Psoas muscle (tissue), 7 donors: ENCODE measurements at regions not wholly inside any gene's neighbourhood (a gene's known extent, or its start where the extent isn't known, plus 50 kb on each side); places are given as distances from the start of the nearest gene placed in this dataset.

ENCODE experiments used
- ATAC-seq, 4 donors: fragments of 200-7000 bp; cut with Tn5 transposase; one replicate each; pipeline ENCODE4 v1.9.1; 2020; ENCODE audit warnings: moderate library complexity in 3 of 4, mild to moderate bottlenecking in 2 of 4
- DNase-seq, 2 donors: peaks; one replicate each; pipeline ENCODE4 v3.0.0-alpha.2; 2020
- H3K27ac ChIP-seq: fragments of 200-600 bp; one replicate; pipeline ENCODE4 v1.8.0; 2022
- H3K27me3 ChIP-seq, 3 donors: fragments of 200-600 bp in 1 of 3; one replicate each; pipeline versions ENCODE4 v1.6.1 to v1.8.0; 2013 to 2022; ENCODE audit warnings: low read length in 2 of 3, mild to moderate bottlenecking in 2 of 3, moderate library complexity in 1 of 3; ENCODE audit not compliant: insufficient read depth in 3 of 3
- H3K36me3 ChIP-seq, 2 donors: fragments of 200-600 bp in 1 of 2; one replicate each; pipeline versions ENCODE4 v1.6.1 to v1.8.0; 2013 to 2022; ENCODE audit warnings: low read depth in 1 of 2, mild to moderate bottlenecking in 1 of 2, moderate library complexity in 1 of 2; ENCODE audit not compliant: insufficient read depth in 1 of 2
- H3K4me1 ChIP-seq: fragments of 200-600 bp; one replicate; pipeline ENCODE4 v1.8.0; 2022
- H3K4me3 ChIP-seq: fragments of 200-600 bp; one replicate; pipeline ENCODE4 v1.8.0; 2022; ENCODE audit warnings: mild to moderate bottlenecking
- H3K9me3 ChIP-seq: fragments of 200-600 bp; one replicate; pipeline ENCODE4 v1.8.0; 2022
- WGBS, 3 donors: extraction: QIAGEN DNeasy Blood & Tissue Kit; methylation state at CpG; one replicate each; pipeline versions ENCODE4 v1.1.6 to v1.1.7; 2013; 5-methylcytosine and 5-hydroxymethylcytosine counted together
- intact Hi-C, 2 donors: fragments of 100-400 bp; cut with DNase I; formaldehyde crosslinking; loops; one replicate each; pipeline versions ENCODE4 v1.11.0 to v1.14.2; 2022
- TF ChIP-seq, protein P1 (sequence below): fragments of 200-600 bp; IDR thresholded peaks from one replicate; pipeline ENCODE4 v1.8.0; 2022; ENCODE audit warnings: antibody characterized with exemption
- donor health status: healthy with polysubstance abuse.
- donor health status: DM: no; HTN: no; CAD: no; lungs with moderate emphysema.
- donor health status: Bipolar disorder and iron deficiency.
- donor health status: healthy.
- donor health status: DM: yes; HTN: yes; CAD: no.
- donor health status: DM: no; HTN: no; CAD: no.
- donor health status: DM: yes; HTN: yes; CAD: no.

DNA sequence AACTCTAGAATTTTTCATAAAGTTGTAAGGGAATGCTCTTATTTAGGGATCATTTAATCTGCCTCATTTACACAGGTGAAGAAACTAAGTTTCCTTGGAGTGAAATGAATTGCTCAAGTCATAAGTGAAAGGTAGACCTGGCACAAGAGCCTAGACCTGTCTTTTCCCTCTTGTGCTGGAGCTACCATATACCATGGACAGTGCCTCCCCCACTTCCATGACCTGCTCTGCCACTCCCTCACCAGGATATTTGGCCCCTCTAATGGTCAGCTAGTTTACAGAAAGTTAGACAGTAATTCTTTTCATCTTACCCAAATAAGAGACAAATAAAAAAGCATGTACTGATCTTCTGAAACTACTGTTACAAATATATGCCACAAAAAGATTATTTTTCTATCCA is 105.5 kb upstream of the ACO1 start:
- DNase-seq (no peak), ATAC-seq (no peak)
- TF ChIP-seq, protein P1, sequence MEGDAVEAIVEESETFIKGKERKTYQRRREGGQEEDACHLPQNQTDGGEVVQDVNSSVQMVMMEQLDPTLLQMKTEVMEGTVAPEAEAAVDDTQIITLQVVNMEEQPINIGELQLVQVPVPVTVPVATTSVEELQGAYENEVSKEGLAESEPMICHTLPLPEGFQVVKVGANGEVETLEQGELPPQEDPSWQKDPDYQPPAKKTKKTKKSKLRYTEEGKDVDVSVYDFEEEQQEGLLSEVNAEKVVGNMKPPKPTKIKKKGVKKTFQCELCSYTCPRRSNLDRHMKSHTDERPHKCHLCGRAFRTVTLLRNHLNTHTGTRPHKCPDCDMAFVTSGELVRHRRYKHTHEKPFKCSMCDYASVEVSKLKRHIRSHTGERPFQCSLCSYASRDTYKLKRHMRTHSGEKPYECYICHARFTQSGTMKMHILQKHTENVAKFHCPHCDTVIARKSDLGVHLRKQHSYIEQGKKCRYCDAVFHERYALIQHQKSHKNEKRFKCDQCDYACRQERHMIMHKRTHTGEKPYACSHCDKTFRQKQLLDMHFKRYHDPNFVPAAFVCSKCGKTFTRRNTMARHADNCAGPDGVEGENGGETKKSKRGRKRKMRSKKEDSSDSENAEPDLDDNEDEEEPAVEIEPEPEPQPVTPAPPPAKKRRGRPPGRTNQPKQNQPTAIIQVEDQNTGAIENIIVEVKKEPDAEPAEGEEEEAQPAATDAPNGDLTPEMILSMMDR = no peak
- peaks cover 0 to 2% (median 0%) of the 10 kb centered on the region in 3 donors for H3K27me3 ChIP-seq
- H3K36me3 ChIP-seq = no peaks in the 10 kb centered on the region
- H3K9me3 ChIP-seq = no peaks in the 10 kb centered on the region
- H3K27ac ChIP-seq = no peak overlapping the region
- H3K4me1 ChIP-seq = no peaks in the 10 kb centered on the region
- H3K4me3 ChIP-seq = no peak overlapping the region
- intact Hi-C loops = no loop called here

DNA sequence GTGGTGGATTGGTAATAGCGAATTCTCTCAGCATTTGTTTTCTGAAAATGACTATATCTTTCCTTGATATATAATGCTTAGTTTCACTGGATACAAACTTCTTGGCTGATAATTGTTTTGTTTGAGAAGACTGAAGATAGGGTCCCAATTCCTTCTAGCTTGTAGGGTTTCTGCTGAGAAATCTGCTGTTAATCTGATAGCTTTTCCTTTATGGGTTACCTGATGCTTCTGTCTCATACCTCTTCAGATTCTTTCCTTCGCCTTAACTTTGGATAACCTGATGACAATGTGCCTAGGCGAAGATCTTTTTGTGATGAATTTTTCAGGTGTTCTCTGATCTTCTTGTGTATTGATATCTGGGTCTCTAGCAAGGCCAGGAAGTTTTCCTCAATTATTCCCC is 94.7 kb upstream of the ACO1 start:
- H3K4me3 ChIP-seq = no peak overlapping the region
- TF ChIP-seq, protein P1 = no peak
- H3K27ac ChIP-seq = no peak overlapping the region
- intact Hi-C loops = no loop called here
- no peaks in the 10 kb centered on the region for H3K36me3 ChIP-seq
- ATAC-seq (no peak), DNase-seq (no peak)
- H3K4me1 ChIP-seq = no peaks in the 10 kb centered on the region
- H3K9me3 ChIP-seq = no peaks in the 10 kb centered on the region
- 92 to 97% (median 94%) methylated on average over 3 of the region's 3 CpGs for WGBS, 3 donors
- H3K27me3 ChIP-seq = no peaks in the 10 kb centered on the region

DNA sequence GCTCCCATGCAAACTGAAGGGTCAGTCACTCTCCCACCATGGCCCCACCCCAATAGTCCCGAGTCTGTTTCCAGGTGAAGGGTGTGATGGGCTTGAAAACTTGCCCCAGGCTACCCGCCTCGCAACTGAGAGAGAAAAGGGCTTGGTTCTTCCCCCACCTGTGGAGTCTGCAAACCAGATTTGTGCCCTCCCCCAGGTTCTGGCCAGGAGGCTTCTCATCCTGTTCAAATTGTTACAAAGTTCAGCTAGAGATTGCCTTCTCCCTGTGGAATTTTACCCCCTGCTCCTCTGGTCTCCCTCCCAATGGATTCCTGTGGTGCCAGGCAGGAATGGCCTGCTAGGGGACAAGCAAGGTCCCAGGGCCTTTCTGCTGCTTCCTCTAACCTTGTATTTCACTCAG is 93.1 kb upstream of the ACO1 start:
- TF ChIP-seq, protein P1 = no peak
- Histone ChIP-seq H3K36me3 (no peaks in the 10 kb centered on the region), H3K27me3 (no peaks in the 10 kb centered on the region), H3K9me3 (no peaks in the 10 kb centered on the region), H3K4me1 (no peaks in the 10 kb centered on the region), H3K4me3 (no peak overlapping the region), H3K27ac (no peak overlapping the region)
- 77 to 93% (median 90%) methylated on average over 3 of the region's 3 CpGs for WGBS, 3 donors
- DNase-seq = no peak
- intact Hi-C loops = no loop called here
- ATAC-seq = no peak

DNA sequence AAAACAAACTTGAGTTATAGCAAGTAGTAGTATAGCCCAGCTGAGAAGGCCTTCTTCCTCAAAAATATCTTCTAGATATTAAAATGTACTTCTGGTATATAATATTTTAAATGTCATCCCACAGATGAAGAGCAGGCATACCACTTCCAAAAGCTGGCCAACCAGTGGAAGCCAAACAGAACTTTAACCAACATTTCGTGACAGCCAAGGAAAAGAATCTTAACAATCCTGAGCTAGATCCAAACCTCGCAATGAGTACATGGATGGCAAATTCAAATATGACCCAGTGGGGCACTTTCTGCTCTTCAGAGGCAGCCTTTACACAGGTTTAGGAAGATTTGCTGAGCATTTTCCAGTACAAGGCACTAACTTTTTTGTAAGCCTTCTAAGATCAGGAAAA is 91.8 kb upstream of the ACO1 start:
- Histone ChIP-seq H3K4me1 (no peaks in the 10 kb centered on the region), H3K36me3 (no peaks in the 10 kb centered on the region), H3K9me3 (no peaks in the 10 kb centered on the region), H3K27me3 (no peaks in the 10 kb centered on the region), H3K4me3 (no peak overlapping the region), H3K27ac (no peak overlapping the region)
- TF ChIP-seq, protein P1 = no peak
- WGBS, 3 donors = 23 to 41% (median 31%) methylated on average over 2 of the region's 2 CpGs
- DNase-seq (no peak), ATAC-seq (no peak)
- intact Hi-C loops = no loop called here

DNA sequence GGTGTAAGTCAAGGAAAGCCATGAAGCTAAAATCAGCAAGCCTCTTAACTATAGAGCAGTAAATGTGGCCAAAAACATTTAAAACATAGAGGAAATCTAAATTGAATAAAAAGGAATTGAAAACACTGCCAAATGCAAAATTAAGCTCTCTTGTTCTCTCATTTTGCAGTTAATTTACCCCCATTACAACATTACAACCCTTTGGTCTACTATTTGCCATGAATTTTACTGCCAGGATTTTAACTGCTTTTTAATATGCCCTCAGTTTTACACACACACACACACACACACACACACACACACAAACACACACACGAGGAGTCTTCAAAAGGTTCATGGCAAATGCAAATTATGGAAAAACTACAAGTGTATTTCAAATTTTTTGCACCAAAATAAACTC is 91.4 kb upstream of the ACO1 start:
- H3K4me3 ChIP-seq = no peak overlapping the region
- ATAC-seq (no peak), DNase-seq (no peak)
- no peaks in the 10 kb centered on the region for H3K36me3 ChIP-seq
- intact Hi-C loops = no loop called here
- TF ChIP-seq, protein P1 = no peak
- H3K27ac ChIP-seq = no peak overlapping the region
- H3K27me3 ChIP-seq = no peaks in the 10 kb centered on the region
- no peaks in the 10 kb centered on the region for H3K9me3 ChIP-seq
- H3K4me1 ChIP-seq = no peaks in the 10 kb centered on the region
- WGBS, 3 donors = 50 to 77% (median 62%) methylated on average over 1 of the region's 1 CpG
